PC-3 (cell line): ENCODE measurements at regions not wholly inside any gene's neighbourhood (a gene's known extent, or its start where the extent isn't known, plus 50 kb on each side); places are given as distances from the start of the nearest gene placed in this dataset.
"Not testable (repeated sequence)": the region's sequence is repeated elsewhere in the genome, so short reads cannot be mapped to it uniquely, and the experiment has no call there.

Experiments used
- ATAC-seq: fragments of 200-7000 bp; cut with Tn5 transposase; 2 replicates; pipeline ENCODE4 v1.9.1; 2020; ENCODE audit warnings: mild to moderate bottlenecking, moderate library complexity
- BruUV-seq: library from RNA; stranded (reverse); fragments of 400-500 nt; replicated peaks from 2 replicates; lab custom pipeline; 2021; lab: Mats Ljungman, UMichigan
- CTCF ChIA-PET: fragments of 300-600 bp; sonication (Branson Sonifier 250); formaldehyde crosslinking; loops from one replicate; lab custom pipeline; 2022; ENCODE audit warnings: antibody characterized with exemption; lab: Charles Lee
- POLR2A ChIA-PET: fragments of 300-600 bp; sonication (Branson Sonifier 250); formaldehyde crosslinking; loops from one replicate; lab custom pipeline; 2022; ENCODE audit warnings: antibody characterized with exemption; ENCODE audit not compliant: unreplicated experiment; lab: Charles Lee
- DNase-seq: peaks from one replicate; pipeline ENCODE4 v3.0.0-alpha.2; 2015
- H2AFZ ChIP-seq: fragments of 300-600 bp; sonication (generic); 2 replicates; pipeline ENCODE4 v1.6.0; 2016; ENCODE audit warnings: antibody characterized with exemption, low read length
- H3F3A ChIP-seq: fragments of 300-600 bp; sonication (generic); one replicate; pipeline ENCODE4 v1.6.0; 2017; ENCODE audit warnings: antibody characterized with exemption, low read length, control low read depth, mild to moderate bottlenecking; ENCODE audit not compliant: unreplicated experiment
- H3K27ac ChIP-seq: fragments of 300-600 bp; sonication (generic); 2 replicates; pipeline ENCODE4 v1.5.1; 2016; ENCODE audit warnings: mild to moderate bottlenecking, low read length
- H3K27me3 ChIP-seq: fragments of 300-600 bp; sonication (generic); 2 replicates; pipeline ENCODE4 v1.6.1; 2016; ENCODE audit warnings: low read length, mixed read lengths
- H3K36me3 ChIP-seq: fragments of 300-600 bp; sonication (generic); 2 replicates; pipeline ENCODE4 v1.6.1; 2016; ENCODE audit warnings: low read depth, mixed run types, low read length, mixed read lengths
- H3K4me1 ChIP-seq: fragments of 300-600 bp; sonication (generic); 2 replicates; pipeline ENCODE4 v1.5.1; 2016; ENCODE audit warnings: low read length; ENCODE audit not compliant: insufficient read depth
- H3K4me2 ChIP-seq: fragments of 300-600 bp; sonication (generic); 2 replicates; pipeline ENCODE4 v1.6.0; 2016; ENCODE audit warnings: low read length
- H3K4me3 ChIP-seq: fragments of 300-600 bp; sonication (generic); 2 replicates; pipeline ENCODE4 v1.5.1; 2016; ENCODE audit warnings: mild to moderate bottlenecking, low read length, mixed read lengths
- H3K79me2 ChIP-seq: fragments of 300-600 bp; sonication (generic); 2 replicates; pipeline ENCODE4 v1.6.1; 2017; ENCODE audit warnings: low read length, mixed read lengths
- H3K9ac ChIP-seq: fragments of 300-600 bp; sonication (generic); 2 replicates; pipeline ENCODE4 v1.6.0; 2016; ENCODE audit warnings: mild to moderate bottlenecking, low read length
- H3K9me2 ChIP-seq: fragments of 300-600 bp; sonication (generic); replicated peaks from 2 replicates; pipeline ENCODE4 v1.6.1; 2016; ENCODE audit warnings: mixed run types, low read length, mixed read lengths
- H3K9me3 ChIP-seq: fragments of 300-600 bp; sonication (generic); 2 replicates; pipeline ENCODE4 v1.6.1; 2016; ENCODE audit warnings: low read length, mixed read lengths
- H4K20me1 ChIP-seq: fragments of 300-600 bp; sonication (generic); 2 replicates; pipeline ENCODE4 v1.6.1; 2016; ENCODE audit warnings: low read length, mixed read lengths
- CTCF ChIP-seq: fragments of 300-600 bp; sonication (generic); conservative IDR thresholded peaks from 2 replicates; pipeline ENCODE4 v1.5.1; 2017; ENCODE audit warnings: antibody characterized with exemption, low read depth, mild to moderate bottlenecking, low read length
- EZH2 ChIP-seq: fragments of 300-600 bp; sonication (generic); IDR thresholded peaks from one replicate; pipeline ENCODE4 v1.6.1; 2017; ENCODE audit warnings: antibody characterized with exemption, mild to moderate bottlenecking, low read length; ENCODE audit not compliant: unreplicated experiment
- EZH2phosphoT487 ChIP-seq: fragments of 300-600 bp; sonication (generic); IDR thresholded peaks from 2 replicates; pipeline ENCODE4 v1.6.1; 2018; ENCODE audit warnings: mild to moderate bottlenecking, antibody characterized with exemption, low read length, borderline replicate concordance
- intact Hi-C: fragments of 100-400 bp; cut with micrococcal nuclease; formaldehyde crosslinking; loops from 2 replicates; pipeline ENCODE4 v1.9.0; 2023

GRCh38 chr15:96150254-96150653 is 180.2 kb upstream of the NR2F2 start:
- CTCF ChIA-PET: no interaction called here
- ATAC-seq: no peak

GRCh38 chr15:96151749-96152148 is 178.8 kb upstream of the NR2F2 start:
- ATAC-seq, H3K36me3 ChIP-seq, H3K9ac ChIP-seq, H3K9me3 ChIP-seq, H3K79me2 ChIP-seq, CTCF ChIA-PET, H3K9me2 ChIP-seq, H3K27ac ChIP-seq, BruUV-seq, H3K27me3 ChIP-seq, intact Hi-C loops, H3F3A ChIP-seq, H4K20me1 ChIP-seq, H3K4me2 ChIP-seq, H3K4me1 ChIP-seq, H2AFZ ChIP-seq, H3K4me3 ChIP-seq: not testable (repeated sequence)
- DNase-seq: peak; percentile 84
- POLR2A ChIA-PET: interaction anchor here (0.6 kb wide), 1 partner anchor 79 kb away, joined by 3 read pairs; no protein-coding TSS in a partner anchor

More at GRCh38 chr15:96150254-96150653, 180.2 kb upstream of the NR2F2 start:
- no peak overlapping the region for H2AFZ ChIP-seq
- no peaks in the 10 kb centered on the region for H3K9me3 ChIP-seq
- intact Hi-C loops: no loop called here
- H3F3A ChIP-seq: no peaks in the 10 kb centered on the region
- H3K27me3 ChIP-seq: no peaks in the 10 kb centered on the region
- H3K4me3 ChIP-seq: no peak overlapping the region
- DNase-seq: no peak
- BruUV-seq: no TSS peak
- POLR2A ChIA-PET: no interaction called here
- H3K4me1 ChIP-seq: no peaks in the 10 kb centered on the region
- TF ChIP-seq EZH2phosphoT487: no peak
- no peak overlapping the region for H3K27ac ChIP-seq
- no peaks in the 10 kb centered on the region for H3K36me3 ChIP-seq
- no peak overlapping the region for H3K4me2 ChIP-seq
- no peaks in the 10 kb centered on the region for H3K9me2 ChIP-seq
- no peaks in the 10 kb centered on the region for H4K20me1 ChIP-seq
- H3K79me2 ChIP-seq: no peaks in the 10 kb centered on the region
- H3K9ac ChIP-seq: no peak overlapping the region

GRCh38 chr15:96153929-96154328 is 176.6 kb upstream of the NR2F2 start:
- no peak for DNase-seq
- Histone ChIP-seq H3K9ac (no peak overlapping the region), H3K4me1 (no peaks in the 10 kb centered on the region), H3K36me3 (no peaks in the 10 kb centered on the region), H3K27me3 (no peaks in the 10 kb centered on the region), H3K9me2 (no peaks in the 10 kb centered on the region), H3K4me3 (no peak overlapping the region), H3K9me3 (no peaks in the 10 kb centered on the region), H3K79me2 (no peaks in the 10 kb centered on the region), H3K4me2 (no peak overlapping the region), H3K27ac (no peak overlapping the region), H3F3A (no peaks in the 10 kb centered on the region), H2AFZ (no peak overlapping the region), H4K20me1 (no peaks in the 10 kb centered on the region)
- ChIA-PET CTCF (no interaction called here), POLR2A (no interaction called here)
- intact Hi-C loops: no loop called here
- no TSS peak for BruUV-seq
- TF ChIP-seq EZH2 (no peak), CTCF (no peak), EZH2phosphoT487 (no peak)
- no peak for ATAC-seq

- no peak for ATAC-seq
- CTCF ChIA-PET: no interaction called here
- H3K9ac ChIP-seq: no peak overlapping the region
Observed at GRCh38 chr15:96158938-96159337, 171.6 kb upstream of the NR2F2 start.

More at GRCh38 chr15:96158938-96159337, 171.6 kb upstream of the NR2F2 start:
- BruUV-seq: no TSS peak
- Histone ChIP-seq H3K9me2 (no peaks in the 10 kb centered on the region), H4K20me1 (no peaks in the 10 kb centered on the region), H2AFZ (no peak overlapping the region), H3K4me1 (no peaks in the 10 kb centered on the region), H3F3A (no peaks in the 10 kb centered on the region), H3K9me3 (no peaks in the 10 kb centered on the region), H3K27ac (no peak overlapping the region), H3K4me2 (no peak overlapping the region), H3K36me3 (no peaks in the 10 kb centered on the region), H3K27me3 (no peaks in the 10 kb centered on the region), H3K79me2 (no peaks in the 10 kb centered on the region), H3K4me3 (no peak overlapping the region)
- no peak for DNase-seq
- POLR2A ChIA-PET: no interaction called here
- intact Hi-C loops: no loop called here
- no peak for TF ChIP-seq EZH2phosphoT487
- no peak for TF ChIP-seq CTCF
- no peak for TF ChIP-seq EZH2
